DMS53 (cell line): ENCODE measurements at regions not wholly inside any gene's neighbourhood (a gene's known extent, or its start where the extent isn't known, plus 50 kb on each side); places are given as distances from the start of the nearest gene placed in this dataset.

Experiments used
- DNase-seq: peaks from one replicate; lab custom pipeline; 2025; lab: John Stamatoyannopoulos, UW

GRCh38 chrX:137483554-137483953 lies 82.4 kb upstream of the ZIC3 start:
- DNase-seq = peak; percentile 6

GRCh38 chrX:137482136-137482535 lies 83.8 kb upstream of the ZIC3 start:
- DNase-seq = peak; percentile 18

- DNase-seq = peak; percentile 81
Observed at GRCh38 chrX:137479386-137479785, 86.5 kb upstream of the ZIC3 start.

- DNase-seq = no peak
Observed at GRCh38 chrX:137441711-137442110, 124.2 kb upstream of the ZIC3 start.

- peak; percentile 77 for DNase-seq
Observed at GRCh38 chrX:137432609-137433008, 133.3 kb upstream of the ZIC3 start.

GRCh38 chrX:137431693-137432488 lies 134.0 kb upstream of the ZIC3 start:
- peak; percentile 81 for DNase-seq

- no peak for DNase-seq
Observed at GRCh38 chrX:137430984-137431475, 134.9 kb upstream of the ZIC3 start.

GRCh38 chrX:137430301-137430700 lies 135.6 kb upstream of the ZIC3 start:
- no peak for DNase-seq

GRCh38 chrX:137428766-137429591 lies 136.9 kb upstream of the ZIC3 start:
- peak; percentile 44 for DNase-seq

GRCh38 chrX:137428221-137428661 lies 137.7 kb upstream of the ZIC3 start:
- DNase-seq = peak; percentile 44

- DNase-seq = peak; percentile 48
Observed at GRCh38 chrX:137427816-137428215, 138.1 kb upstream of the ZIC3 start.

GRCh38 chrX:137427426-137427778 lies 138.5 kb upstream of the ZIC3 start:
- peak; percentile 43 for DNase-seq

- DNase-seq = peak; percentile 59
Observed at GRCh38 chrX:137426695-137427425, 139.1 kb upstream of the ZIC3 start.

- peak; percentile 42 for DNase-seq
Observed at GRCh38 chrX:137425986-137426385, 139.9 kb upstream of the ZIC3 start.

- peak; percentile 60 for DNase-seq
Observed at GRCh38 chrX:137425273-137425902, 140.5 kb upstream of the ZIC3 start.

GRCh38 chrX:137424679-137425078 lies 141.2 kb upstream of the ZIC3 start:
- DNase-seq = no peak

GRCh38 chrX:137423241-137423640 lies 142.7 kb upstream of the ZIC3 start:
- no peak for DNase-seq

GRCh38 chrX:137418086-137418485 lies 147.8 kb upstream of the ZIC3 start:
- no peak for DNase-seq

GRCh38 chrX:137413190-137413589 lies 152.7 kb upstream of the ZIC3 start:
- DNase-seq = no peak

- no peak for DNase-seq
Observed at GRCh38 chrX:137405449-137406140, 160.3 kb upstream of the ZIC3 start.

GRCh38 chrX:137401092-137401491 lies 164.8 kb upstream of the ZIC3 start:
- no peak for DNase-seq
